CD4-positive, alpha-beta T cell treated with Interleukin-2 at 100 ng/mL for 4 hours (primary cell): ENCODE measurements at regions not wholly inside any gene's neighbourhood (a gene's known extent, or its start where the extent isn't known, plus 50 kb on each side); places are given as distances from the start of the nearest gene placed in this dataset.

ENCODE experiments used
- DNase-seq: peaks from one replicate; pipeline ENCODE4 v3.0.0-alpha.2; 2020; ENCODE audit warnings: low spot score

- no peak for DNase-seq
Measured at GRCh38 chr10:10642751-10643150, 374.9 kb upstream of the CELF2 start.

- DNase-seq, result no peak
Measured at GRCh38 chr10:10644008-10644646, 373.5 kb upstream of the CELF2 start.

DNA sequence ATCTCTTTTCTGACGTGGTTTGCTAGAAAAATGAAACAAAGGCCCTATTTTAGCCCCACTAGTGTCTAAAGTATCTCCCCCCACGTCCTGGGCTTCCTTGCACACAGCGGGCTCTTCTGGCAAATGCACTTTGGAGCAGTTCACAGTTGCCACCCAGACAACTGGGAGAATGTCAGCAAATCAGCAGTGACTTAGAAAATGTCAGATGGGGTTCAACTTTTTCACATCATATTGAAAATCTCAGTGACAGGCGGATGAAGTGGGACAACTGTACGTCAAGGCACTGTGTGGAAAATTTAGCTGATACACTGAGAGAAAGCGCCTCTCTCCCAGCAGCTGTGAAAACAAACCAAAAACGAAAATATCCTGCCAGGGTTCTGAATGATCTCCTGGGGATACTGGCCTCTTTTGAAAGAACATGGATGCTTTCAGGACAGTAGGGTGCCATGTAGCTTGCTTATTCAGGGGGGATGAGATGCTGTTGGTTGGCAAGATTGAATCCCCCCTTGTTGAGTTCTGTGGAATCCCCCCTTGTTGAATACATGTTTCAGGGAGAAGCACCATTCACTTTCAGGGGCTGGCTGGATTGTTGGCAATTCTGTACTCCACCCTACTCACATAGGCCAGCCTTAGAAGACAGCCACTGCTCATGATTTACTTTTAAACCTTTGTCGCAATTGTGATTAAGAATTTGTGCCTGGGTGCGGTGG is 372.8 kb upstream of the CELF2 start:
- no peak for DNase-seq

- DNase-seq, result no peak
Measured at GRCh38 chr10:10647331-10647730, 370.3 kb upstream of the CELF2 start.

GRCh38 chr10:10657139-10657760 is 360.4 kb upstream of the CELF2 start:
- no peak for DNase-seq

- no peak for DNase-seq
Measured at GRCh38 chr10:10658172-10658785, 359.4 kb upstream of the CELF2 start.

GRCh38 chr10:10660054-10660453 is 357.6 kb upstream of the CELF2 start:
- no peak for DNase-seq

DNA sequence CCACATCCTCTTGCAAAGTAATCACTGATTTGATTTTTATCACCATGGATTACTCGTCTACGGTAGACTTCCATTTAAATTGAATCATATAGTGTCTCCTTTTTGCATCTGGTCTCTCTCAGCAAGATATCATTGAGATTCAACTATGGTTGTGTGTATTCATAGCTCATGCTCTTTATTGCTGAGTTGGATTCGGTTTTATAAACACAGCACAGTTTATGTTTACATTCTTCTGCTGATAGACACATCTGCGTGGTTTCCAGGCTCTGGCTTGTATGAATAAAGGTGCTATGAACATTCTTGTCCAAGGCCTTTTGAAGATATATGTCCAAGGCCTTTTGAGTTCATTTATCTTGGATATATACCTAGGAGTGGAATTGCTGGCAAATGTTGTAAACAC is 356.5 kb upstream of the CELF2 start:
- no peak for DNase-seq

GRCh38 chr10:10662716-10663408 is 354.8 kb upstream of the CELF2 start:
- DNase-seq, result no peak

- no peak for DNase-seq
Measured at GRCh38 chr10:10663622-10664021, 354.1 kb upstream of the CELF2 start.

- DNase-seq, result no peak
Measured at GRCh38 chr10:10665750-10666149, 351.9 kb upstream of the CELF2 start.

GRCh38 chr10:10667466-10667865 is 350.2 kb upstream of the CELF2 start:
- DNase-seq, result no peak

GRCh38 chr10:10676972-10677371 is 340.7 kb upstream of the CELF2 start:
- no peak for DNase-seq

DNA sequence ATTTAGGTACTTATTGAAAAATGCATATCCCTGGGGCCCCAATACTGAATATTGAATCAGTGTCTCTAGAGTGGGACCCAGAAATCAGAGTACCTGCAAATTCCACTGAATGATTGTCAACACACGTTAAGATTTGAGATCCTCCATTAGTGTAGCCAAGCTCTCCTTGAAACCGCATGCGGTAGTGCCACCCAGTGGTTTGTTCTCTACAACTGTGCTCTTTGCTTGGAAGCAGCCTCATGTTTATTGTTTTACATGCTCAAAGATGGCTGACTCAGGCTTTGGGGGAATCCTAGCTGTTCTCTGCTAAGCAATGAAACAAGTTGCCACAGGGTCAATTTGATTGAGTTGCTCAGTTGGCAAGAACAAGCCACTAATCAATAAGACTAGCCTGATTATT is 340.2 kb upstream of the CELF2 start:
- DNase-seq, result no peak

DNA sequence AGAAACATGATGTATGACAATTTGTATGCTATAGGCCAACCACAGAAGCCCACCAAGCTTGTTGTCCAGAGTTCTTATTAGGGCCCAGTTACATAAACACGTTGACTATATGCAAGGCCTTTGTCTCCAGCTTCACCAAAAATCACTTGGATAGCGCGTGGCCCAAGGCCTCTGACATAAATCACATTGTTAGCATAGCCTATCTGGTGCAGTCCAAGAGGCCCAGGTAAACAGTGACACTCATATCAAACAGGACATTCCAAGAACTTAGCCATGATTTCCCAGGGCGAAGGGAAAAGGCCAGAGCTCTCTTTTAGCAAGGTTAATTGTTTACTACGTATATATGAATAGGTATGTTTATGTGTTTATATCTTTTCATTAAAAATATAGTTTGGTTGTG is 337.2 kb upstream of the CELF2 start:
- DNase-seq, result no peak

DNA sequence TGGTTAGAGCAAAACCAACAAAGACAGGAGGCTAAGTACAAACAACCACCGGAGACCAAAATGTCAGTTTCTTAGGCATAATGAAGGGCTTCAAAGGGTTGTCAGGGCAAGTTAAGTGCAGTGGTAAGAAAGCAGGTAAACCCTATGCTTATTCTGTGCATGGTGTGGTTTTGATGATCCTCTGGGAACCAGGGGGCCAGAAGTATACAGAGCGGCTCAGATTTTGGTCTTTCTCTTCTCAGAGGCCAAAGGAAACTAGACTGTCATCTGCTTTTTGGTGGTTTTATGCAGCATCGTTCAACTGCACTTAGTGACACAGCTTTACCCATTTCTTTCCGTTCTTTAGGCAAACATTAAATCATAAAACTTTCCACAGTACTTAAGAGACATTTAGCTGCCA is 332.7 kb upstream of the CELF2 start:
- DNase-seq, result no peak

GRCh38 chr10:10685566-10685965 is 332.1 kb upstream of the CELF2 start:
- no peak for DNase-seq

DNA sequence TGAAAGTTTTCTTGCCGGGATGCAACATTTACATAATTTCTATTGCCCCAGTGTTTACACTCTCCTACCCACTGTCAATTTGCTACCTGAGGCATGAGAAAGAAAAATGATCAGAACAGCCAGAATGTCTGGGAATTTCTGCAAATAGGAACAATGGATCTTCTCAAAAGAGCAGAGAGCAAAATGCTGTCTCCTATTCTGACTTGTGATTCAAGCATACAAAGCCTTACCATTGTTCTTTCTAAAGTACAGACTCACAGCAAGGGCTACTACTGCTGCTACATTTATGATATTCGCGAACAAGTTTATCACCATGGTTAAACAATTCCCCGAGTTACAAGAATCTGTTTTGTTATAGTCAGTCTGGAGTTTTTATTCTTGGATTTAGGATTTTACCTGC is 329.9 kb upstream of the CELF2 start:
- no peak for DNase-seq

- no peak for DNase-seq
Measured at GRCh38 chr10:10699427-10699826, 318.2 kb upstream of the CELF2 start.

- DNase-seq, result no peak
Measured at GRCh38 chr10:10701084-10701611, 316.5 kb upstream of the CELF2 start.

DNA sequence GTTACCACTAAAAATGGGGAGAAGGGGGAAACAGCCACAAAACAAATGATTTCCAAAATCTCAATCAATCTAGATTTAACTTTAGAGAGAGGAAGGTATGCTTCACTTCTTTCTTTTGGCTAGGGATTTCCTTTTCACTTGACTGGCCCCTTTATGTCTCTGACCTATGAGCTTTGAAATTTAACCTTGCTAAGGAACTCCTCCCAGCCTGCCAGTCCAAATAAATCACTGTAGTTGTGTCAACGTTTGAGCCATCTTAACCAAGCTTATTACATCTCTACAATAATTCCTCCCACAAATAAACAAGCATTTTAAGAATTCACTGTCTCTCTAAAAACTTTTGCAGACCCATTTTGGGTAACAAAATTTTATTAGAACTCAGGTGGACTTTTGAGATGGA is 315.5 kb upstream of the CELF2 start:
- DNase-seq, result no peak

DNA sequence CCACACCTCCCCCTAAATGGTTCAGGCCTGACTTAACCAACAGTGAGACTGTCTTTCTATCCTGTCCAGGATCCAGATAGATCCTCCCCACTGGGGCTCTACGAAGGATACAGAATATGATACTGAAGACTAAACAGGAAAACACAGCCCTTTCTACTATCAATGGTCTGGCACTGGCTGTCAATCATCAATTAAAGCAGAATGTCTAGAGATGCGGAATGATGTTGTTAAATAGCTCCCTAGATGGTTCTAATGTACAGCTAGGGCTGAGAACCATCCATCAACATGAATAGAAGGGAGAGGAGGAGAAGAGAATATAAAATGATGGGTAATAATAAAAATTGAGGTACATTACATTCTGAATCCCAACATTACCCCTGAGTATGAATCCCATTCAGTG is 314.3 kb upstream of the CELF2 start:
- no peak for DNase-seq
